Stomach (tissue), 4 donors: ENCODE measurements at regions not wholly inside any gene's neighbourhood (a gene's known extent, or its start where the extent isn't known, plus 50 kb on each side); places are given as distances from the start of the nearest gene placed in this dataset.

Experiments used
- CTCF ChIP-seq, 7 experiments: fragments of 450-650 bp in 4 of 7; fragments of 200-600 bp in 3 of 7; sonication (generic) in 3 of 7; IDR thresholded peaks; one replicate each; pipeline ENCODE4 v1.5.1; 2016 to 2019; ENCODE audit warnings: antibody characterized with exemption in 7 of 7, control low read depth in 2 of 7, mild to moderate bottlenecking in 1 of 7
- POLR2A ChIP-seq, 4 donors: fragments of 450-650 bp; IDR thresholded peaks; one replicate each; pipeline ENCODE4 v1.6.1; 2016; ENCODE audit warnings: antibody characterized with exemption in 4 of 4, control low read depth in 2 of 4, mild to moderate bottlenecking in 1 of 4, moderate library complexity in 1 of 4
- POLR2AphosphoS5 ChIP-seq, 3 donors: sonication (generic); formaldehyde crosslinking; IDR thresholded peaks; one replicate each; pipeline ENCODE4 v1.6.1; 2016; ENCODE audit warnings: antibody characterized with exemption in 3 of 3

DNA sequence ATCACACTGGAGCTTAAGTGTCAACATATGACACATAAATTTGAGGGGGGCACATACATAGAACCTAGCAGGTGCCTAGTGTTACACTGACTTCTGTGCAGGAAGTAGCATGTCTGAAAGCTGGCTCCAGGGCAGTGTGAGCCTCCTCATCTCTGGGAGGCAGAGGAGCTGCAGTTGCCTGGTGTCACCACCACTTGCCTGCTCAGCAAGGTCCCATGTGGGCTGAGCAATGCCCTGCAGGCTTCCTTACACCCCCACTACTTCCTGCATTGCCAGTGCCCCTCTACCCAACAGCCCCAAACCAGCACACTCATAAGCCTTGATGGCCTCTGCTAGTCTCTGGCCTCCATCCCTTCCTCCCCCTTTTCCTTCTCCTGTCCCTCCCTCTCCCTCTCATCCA lies 165.8 kb downstream of the BUD13 start:
- no peak for TF ChIP-seq CTCF (IDR thresholded peaks at IDR 0.05)
- no peak for TF ChIP-seq POLR2AphosphoS5 (IDR thresholded peaks at IDR 0.05)
- TF ChIP-seq POLR2A (IDR thresholded peaks at IDR 0.05) = no peak
